GM21381 (cell line): ENCODE measurements at regions not wholly inside any gene's neighbourhood (a gene's known extent, or its start where the extent isn't known, plus 50 kb on each side); places are given as distances from the start of the nearest gene placed in this dataset.
A peak's percentile ranks its signal among the peaks of the same experiment; 100 is the strongest.

Experiments used
- ATAC-seq: cut with Tn5 transposase; IDR thresholded peaks from one replicate; pipeline ENCODE4 v1.9.1; 2021; ENCODE audit warnings: mild to moderate bottlenecking, moderate library complexity; ENCODE audit not compliant: unreplicated experiment

- no peak for ATAC-seq
Measured at GRCh38 chr6:3997177-3997770, 81.7 kb downstream of the FAM217A start.

GRCh38 chr6:3999800-4000661 is 78.9 kb downstream of the FAM217A start:
- no peak for ATAC-seq

- no peak for ATAC-seq
Measured at GRCh38 chr6:4004249-4004648, 74.7 kb downstream of the FAM217A start.

- ATAC-seq: no peak
Measured at GRCh38 chr6:4008324-4009047, 70.5 kb downstream of the FAM217A start.

- no peak for ATAC-seq
Measured at GRCh38 chr6:4009486-4009885, 69.5 kb downstream of the FAM217A start.

GRCh38 chr6:4010048-4010447 is 68.9 kb downstream of the FAM217A start:
- no peak for ATAC-seq

GRCh38 chr6:4010689-4011090 is 68.2 kb downstream of the FAM217A start:
- ATAC-seq: no peak

GRCh38 chr6:4012826-4013225 is 66.1 kb downstream of the FAM217A start:
- ATAC-seq: no peak

- ATAC-seq: no peak
Measured at GRCh38 chr6:4017058-4017739, 61.7 kb downstream of the FAM217A start.

GRCh38 chr6:4017834-4018170 is 61.1 kb downstream of the FAM217A start:
- ATAC-seq: no peak

GRCh38 chr6:4018171-4018923 is 60.6 kb downstream of the FAM217A start:
- peak; percentile 71 for ATAC-seq
